GM12864 (cell line): ENCODE measurements at regions not wholly inside any gene's neighbourhood (a gene's known extent, or its start where the extent isn't known, plus 50 kb on each side); places are given as distances from the start of the nearest gene placed in this dataset.

Source experiments
- DNase-seq: peaks from one replicate; pipeline ENCODE4 v3.0.0-alpha.2; 2011; ENCODE audit warnings: low read depth
- H3K4me3 ChIP-seq: 2 replicates; pipeline ENCODE4 v1.5.1; 2011; ENCODE audit warnings: mild to moderate bottlenecking, low read depth, low read length, control low read depth
- CTCF ChIP-seq: IDR thresholded peaks from 2 replicates; pipeline ENCODE4 v1.5.1; 2011; ENCODE audit warnings: low read depth, mild to moderate bottlenecking, moderate library complexity, low read length, control low read depth, inconsistent platforms; ENCODE audit errors: missing control alignments

GRCh38 chr1:79791488-79792218 is 785.1 kb upstream of the ADGRL4 start:
- no peak for DNase-seq
- H3K4me3 ChIP-seq, result no peak overlapping the region
- no peak for TF ChIP-seq CTCF

- DNase-seq, result no peak
- no peak for TF ChIP-seq CTCF
- H3K4me3 ChIP-seq, result no peak overlapping the region
These were observed 784.4 kb upstream of the ADGRL4 start for GRCh38 chr1:79790950-79791349.

GRCh38 chr1:79787631-79788030 is 781.1 kb upstream of the ADGRL4 start:
- no peak overlapping the region for H3K4me3 ChIP-seq
- no peak for TF ChIP-seq CTCF
- DNase-seq, result no peak

- H3K4me3 ChIP-seq, result no peak overlapping the region
- no peak for DNase-seq
- TF ChIP-seq CTCF, result no peak
These were observed 779.4 kb upstream of the ADGRL4 start for GRCh38 chr1:79785964-79786363.

- no peak for DNase-seq
- no peak for TF ChIP-seq CTCF
- no peak overlapping the region for H3K4me3 ChIP-seq
These were observed 779.0 kb upstream of the ADGRL4 start for GRCh38 chr1:79785561-79785960.

GRCh38 chr1:79781261-79781660 is 774.7 kb upstream of the ADGRL4 start:
- no peak for DNase-seq
- no peak overlapping the region for H3K4me3 ChIP-seq
- TF ChIP-seq CTCF, result no peak
